ENCODE measurements at regions not wholly inside any gene's neighbourhood (a gene's known extent, or its start where the extent isn't known, plus 50 kb on each side); places are given as distances from the start of the nearest gene placed in this dataset.

GRCh38 chr7:386385-386784, 96.4 kb downstream of the FOXL3 start:
- no peak for DNase-seq (ENCODE audit: low read depth)

GRCh38 chr7:387132-388022, 97.4 kb downstream of the FOXL3 start:
- DNase-seq (ENCODE audit: low read depth): no peak

- no peak for DNase-seq (ENCODE audit: low read depth)
Observed at GRCh38 chr7:388023-388960, 98.3 kb downstream of the FOXL3 start.

GRCh38 chr7:388961-389701, 99.2 kb downstream of the FOXL3 start:
- DNase-seq (ENCODE audit: low read depth): no peak

- no peak for DNase-seq (ENCODE audit: low read depth)
Observed at GRCh38 chr7:389911-390601, 100.1 kb downstream of the FOXL3 start.

GRCh38 chr7:390761-391410, 100.9 kb downstream of the FOXL3 start:
- DNase-seq (ENCODE audit: low read depth): no peak

- DNase-seq (ENCODE audit: low read depth): no peak
Observed at GRCh38 chr7:391411-391951, 101.5 kb downstream of the FOXL3 start.

GRCh38 chr7:391961-392524, 102.1 kb downstream of the FOXL3 start:
- DNase-seq (ENCODE audit: low read depth): no peak

GRCh38 chr7:392822-393221, 102.9 kb downstream of the FOXL3 start:
- no peak for DNase-seq (ENCODE audit: low read depth)

GRCh38 chr7:395643-396042, 105.7 kb downstream of the FOXL3 start:
- DNase-seq (ENCODE audit: low read depth): no peak

GRCh38 chr7:398888-399287, 108.9 kb downstream of the FOXL3 start:
- DNase-seq (ENCODE audit: low read depth): no peak

- no peak for DNase-seq (ENCODE audit: low read depth)
Observed at GRCh38 chr7:400901-401485, 111.0 kb downstream of the FOXL3 start.

- no peak for DNase-seq (ENCODE audit: low read depth)
Observed at GRCh38 chr7:401495-401894, 111.5 kb downstream of the FOXL3 start.

GRCh38 chr7:404812-405488, 114.7 kb downstream of the PDGFA start:
- DNase-seq (ENCODE audit: low read depth): no peak

GRCh38 chr7:405489-406211, 114.0 kb downstream of the PDGFA start:
- DNase-seq (ENCODE audit: low read depth): no peak

- DNase-seq (ENCODE audit: low read depth): no peak
Observed at GRCh38 chr7:407721-408539, 111.7 kb downstream of the PDGFA start.

GRCh38 chr7:408751-409311, 110.8 kb downstream of the PDGFA start:
- no peak for DNase-seq (ENCODE audit: low read depth)

All from activated T-cell treated with anti-CD3 and anti-CD28 coated beads for 24 hours (primary cell).